Astrocyte (in vitro differentiated cells and primary cell): ENCODE measurements at regions not wholly inside any gene's neighbourhood (a gene's known extent, or its start where the extent isn't known, plus 50 kb on each side); places are given as distances from the start of the nearest gene placed in this dataset.

Experiments
- DNase-seq: peaks from one replicate; pipeline ENCODE4 v3.0.0-alpha.2; 2010; ENCODE audit warnings: low read depth
- FAIRE-seq: peaks from 2 replicates; lab custom pipeline; 2011; peaks lifted over from hg19 to GRCh38; lab: Jason Lieb, UNC
- H2AFZ ChIP-seq: 2 replicates; pipeline ENCODE4 v1.6.0; 2012; ENCODE audit warnings: low read depth, low read length, inconsistent platforms
- H3K27ac ChIP-seq: 2 replicates; pipeline ENCODE4 v1.5.1; 2011; ENCODE audit warnings: low read depth, low read length, inconsistent platforms
- H3K27me3 ChIP-seq: 2 replicates; pipeline ENCODE4 v1.6.0; 2011; ENCODE audit warnings: low read length, inconsistent platforms; ENCODE audit not compliant: insufficient read depth
- H3K36me3 ChIP-seq: 2 replicates; pipeline ENCODE4 v1.5.1; 2011; ENCODE audit warnings: low read length, inconsistent platforms; ENCODE audit not compliant: insufficient read depth
- H3K4me1 ChIP-seq: 2 replicates; pipeline ENCODE4 v1.5.1; 2011; ENCODE audit warnings: low read length, inconsistent platforms; ENCODE audit not compliant: insufficient read depth
- H3K4me2 ChIP-seq: 2 replicates; pipeline ENCODE4 v1.6.0; 2012; ENCODE audit warnings: low read length, inconsistent platforms
- H3K4me3 ChIP-seq: 2 replicates; pipeline ENCODE4 v1.5.1; 2011; ENCODE audit warnings: low read depth, mild to moderate bottlenecking, low read length, inconsistent platforms; ENCODE audit not compliant: insufficient read depth
- H3K79me2 ChIP-seq: 2 replicates; pipeline ENCODE4 v1.6.0; 2012; ENCODE audit warnings: mild to moderate bottlenecking, low read length, inconsistent platforms; ENCODE audit not compliant: insufficient read depth
- H3K9ac ChIP-seq: 2 replicates; pipeline ENCODE4 v1.6.0; 2012; ENCODE audit warnings: mild to moderate bottlenecking, low read length, inconsistent platforms
- H3K9me3 ChIP-seq: 2 replicates; pipeline ENCODE4 v1.5.1; 2012; ENCODE audit warnings: low read depth, mild to moderate bottlenecking, low read length, inconsistent platforms; ENCODE audit not compliant: insufficient read depth
- H4K20me1 ChIP-seq: 2 replicates; pipeline ENCODE4 v1.6.0; 2012; ENCODE audit warnings: low read length, inconsistent platforms; ENCODE audit not compliant: insufficient read depth
- H3K27ac Mint-ChIP-seq: one replicate; pipeline ENCODE4 v1.8.0; 2021; ENCODE audit warnings: mild to moderate bottlenecking, mixed read lengths; ENCODE audit not compliant: unreplicated experiment
- H3K27me3 Mint-ChIP-seq: one replicate; pipeline ENCODE4 v1.8.0; 2021; ENCODE audit warnings: low read depth, mixed read lengths; ENCODE audit not compliant: unreplicated experiment
- H3K36me3 Mint-ChIP-seq: one replicate; pipeline ENCODE4 v1.8.0; 2021; ENCODE audit warnings: low read depth, mixed read lengths; ENCODE audit not compliant: unreplicated experiment
- H3K4me1 Mint-ChIP-seq: one replicate; pipeline ENCODE4 v1.8.0; 2021; ENCODE audit warnings: low read depth, mixed read lengths; ENCODE audit not compliant: unreplicated experiment
- H3K4me3 Mint-ChIP-seq: one replicate; pipeline ENCODE4 v1.8.0; 2021; ENCODE audit warnings: mild to moderate bottlenecking, moderate library complexity, mixed read lengths; ENCODE audit not compliant: unreplicated experiment
- H3K9me3 Mint-ChIP-seq: one replicate; pipeline ENCODE4 v1.8.0; 2021; ENCODE audit warnings: mild to moderate bottlenecking, mixed read lengths; ENCODE audit not compliant: unreplicated experiment
- CTCF ChIP-seq: IDR thresholded peaks from 2 replicates; pipeline ENCODE4 v1.5.1; 2011; ENCODE audit warnings: low read depth, mild to moderate bottlenecking, inconsistent platforms, low read length, moderate library complexity; ENCODE audit not compliant: insufficient read depth
- EZH2 ChIP-seq: IDR thresholded peaks from 2 replicates; pipeline ENCODE4 v1.6.1; 2012; ENCODE audit warnings: mild to moderate bottlenecking, low read length, inconsistent platforms; ENCODE audit not compliant: insufficient read depth

- TF ChIP-seq EZH2 (no peak), CTCF (no peak)
- H3K4me2 ChIP-seq, result no peak overlapping the region
These were observed 426.3 kb downstream of the BCL11A start for GRCh38 chr2:60127191-60127590.

GRCh38 chr2:60125611-60126426 is 427.6 kb downstream of the BCL11A start:
- no peak overlapping the region for H3K4me2 ChIP-seq
- Mint-ChIP-seq H3K4me1 (no peaks in the 10 kb centered on the region), H3K27ac (no peak overlapping the region), H3K36me3 (no peaks in the 10 kb centered on the region), H3K9me3 (no peaks in the 10 kb centered on the region), H3K27me3 (peaks cover 6% of the 10 kb centered on the region), H3K4me3 (no peak overlapping the region)
- TF ChIP-seq CTCF (no peak), EZH2 (no peak)
- H3K4me1 ChIP-seq, result no peaks in the 10 kb centered on the region
- H3K36me3 ChIP-seq, result no peaks in the 10 kb centered on the region
- DNase-seq, result no peak
- no peaks in the 10 kb centered on the region for H3K27me3 ChIP-seq
- H3K27ac ChIP-seq, result no peak overlapping the region
- no peaks in the 10 kb centered on the region for H3K79me2 ChIP-seq
- no peak overlapping the region for H3K9ac ChIP-seq
- H2AFZ ChIP-seq, result no peak overlapping the region
- H3K9me3 ChIP-seq, result no peaks in the 10 kb centered on the region
- FAIRE-seq, result no peak
- H3K4me3 ChIP-seq, result no peak overlapping the region
- H4K20me1 ChIP-seq, result no peaks in the 10 kb centered on the region

More at GRCh38 chr2:60127191-60127590, 426.3 kb downstream of the BCL11A start:
- H3K79me2 ChIP-seq, result no peaks in the 10 kb centered on the region
- H3K4me3 ChIP-seq, result no peak overlapping the region
- no peaks in the 10 kb centered on the region for H3K36me3 Mint-ChIP-seq
- peaks cover 2% of the 10 kb centered on the region for H3K9me3 Mint-ChIP-seq
- H3K27me3 Mint-ChIP-seq, result peaks cover 6% of the 10 kb centered on the region
- no peak overlapping the region for H3K27ac Mint-ChIP-seq
- no peak for DNase-seq
- no peaks in the 10 kb centered on the region for H3K4me1 Mint-ChIP-seq
- no peak for FAIRE-seq
- no peaks in the 10 kb centered on the region for H3K27me3 ChIP-seq
- no peaks in the 10 kb centered on the region for H3K9me3 ChIP-seq
- H3K36me3 ChIP-seq, result no peaks in the 10 kb centered on the region
- H3K27ac ChIP-seq, result no peak overlapping the region
- no peaks in the 10 kb centered on the region for H3K4me1 ChIP-seq
- no peaks in the 10 kb centered on the region for H4K20me1 ChIP-seq
- H3K4me3 Mint-ChIP-seq, result no peak overlapping the region
- H3K9ac ChIP-seq, result no peak overlapping the region
- no peak overlapping the region for H2AFZ ChIP-seq

- no peak overlapping the region for H3K4me3 ChIP-seq
These were observed 433.7 kb downstream of the BCL11A start for GRCh38 chr2:60119778-60120177.

More at GRCh38 chr2:60119778-60120177, 433.7 kb downstream of the BCL11A start:
- Mint-ChIP-seq H3K4me3 (no peak overlapping the region), H3K27me3 (no peaks in the 10 kb centered on the region), H3K27ac (no peak overlapping the region), H3K9me3 (peaks cover 1% of the 10 kb centered on the region), H3K36me3 (no peaks in the 10 kb centered on the region), H3K4me1 (no peaks in the 10 kb centered on the region)
- Histone ChIP-seq H3K9me3 (no peaks in the 10 kb centered on the region), H3K36me3 (no peaks in the 10 kb centered on the region), H3K9ac (no peak overlapping the region), H3K4me1 (no peaks in the 10 kb centered on the region), H3K27me3 (no peaks in the 10 kb centered on the region), H2AFZ (no peak overlapping the region), H3K4me2 (no peak overlapping the region), H4K20me1 (no peaks in the 10 kb centered on the region), H3K79me2 (no peaks in the 10 kb centered on the region), H3K27ac (no peak overlapping the region)
- no peak for FAIRE-seq
- DNase-seq, result no peak
- no peak for TF ChIP-seq EZH2
- TF ChIP-seq CTCF, result no peak
